HG02588 (cell line): ENCODE measurements at regions not wholly inside any gene's neighbourhood (a gene's known extent, or its start where the extent isn't known, plus 50 kb on each side); places are given as distances from the start of the nearest gene placed in this dataset.
"Not testable (repeated sequence)": the region's sequence is repeated elsewhere in the genome, so short reads cannot be mapped to it uniquely, and the experiment has no call there.

ENCODE experiments used
- ATAC-seq: cut with Tn5 transposase; IDR thresholded peaks from one replicate; pipeline ENCODE4 v1.9.1; 2021; ENCODE audit warnings: mild to moderate bottlenecking, moderate library complexity; ENCODE audit not compliant: unreplicated experiment

GRCh38 chr4:60723796-60724195 is 476.3 kb upstream of the ADGRL3 start:
- ATAC-seq, result no peak

- no peak for ATAC-seq
These were observed 475.5 kb upstream of the ADGRL3 start for GRCh38 chr4:60724623-60725022.

GRCh38 chr4:60726779-60727178 is 473.3 kb upstream of the ADGRL3 start:
- ATAC-seq, result no peak

GRCh38 chr4:60729194-60729593 is 470.9 kb upstream of the ADGRL3 start:
- ATAC-seq, result no peak

DNA sequence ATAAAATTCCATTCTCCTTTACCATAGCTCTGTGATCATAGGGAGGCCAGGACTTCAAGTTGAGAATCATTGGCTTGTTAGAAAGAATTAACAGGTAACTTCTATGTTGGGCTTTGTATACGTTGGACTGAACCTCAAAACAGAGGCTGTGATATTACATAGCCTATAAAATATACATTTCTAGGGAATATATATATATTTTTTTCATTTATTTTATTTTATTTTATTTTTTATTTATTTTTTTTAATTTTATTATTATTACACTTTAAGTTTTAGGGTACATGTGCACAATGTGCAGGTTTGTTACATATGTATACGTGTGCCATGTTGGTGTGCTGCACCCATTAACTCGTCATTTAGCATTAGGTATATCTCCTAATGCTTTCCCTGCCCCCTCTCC is 470.4 kb upstream of the ADGRL3 start:
- ATAC-seq, result not testable (repeated sequence)

DNA sequence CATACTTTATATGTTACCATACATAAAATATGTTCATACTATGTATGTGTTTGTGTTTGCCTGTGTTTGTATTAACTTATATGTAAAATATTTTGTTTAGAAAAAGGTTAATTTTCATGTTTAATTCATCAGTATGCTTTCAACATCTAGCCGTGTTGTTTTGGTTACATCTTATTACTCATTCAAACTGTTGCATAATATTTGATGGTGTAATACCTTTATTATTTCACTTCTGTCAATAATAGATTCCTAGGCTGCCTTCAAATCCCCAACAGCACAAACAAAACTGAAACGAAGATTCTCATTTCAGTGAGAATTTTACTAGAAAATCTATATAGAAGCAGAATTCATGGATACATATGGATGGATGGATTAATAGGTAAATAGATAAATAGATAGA is 462.3 kb upstream of the ADGRL3 start:
- no peak for ATAC-seq

GRCh38 chr4:60743654-60744053 is 456.5 kb upstream of the ADGRL3 start:
- ATAC-seq, result no peak

- ATAC-seq, result no peak
These were observed 455.4 kb upstream of the ADGRL3 start for GRCh38 chr4:60744767-60745166.

GRCh38 chr4:60745800-60746571 is 454.1 kb upstream of the ADGRL3 start:
- ATAC-seq, result no peak

DNA sequence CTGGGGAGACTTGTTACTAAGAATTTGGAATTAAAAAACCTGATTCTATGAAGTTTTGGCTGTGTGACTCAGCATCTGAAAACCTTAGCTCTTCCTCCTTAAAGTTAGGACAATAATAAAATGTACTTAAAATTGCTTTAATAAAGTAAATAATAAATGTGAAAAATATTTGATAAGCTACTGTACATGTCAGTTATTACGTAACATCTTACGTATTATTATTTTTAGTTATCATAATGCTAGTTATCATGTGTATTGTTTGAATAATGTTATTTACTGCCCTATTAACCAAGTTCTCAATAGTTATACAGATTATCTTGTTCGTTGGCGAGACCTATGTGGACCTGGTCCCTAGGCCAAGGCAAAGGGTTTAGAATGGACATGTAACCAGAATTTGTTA is 449.2 kb upstream of the ADGRL3 start:
- ATAC-seq, result no peak

DNA sequence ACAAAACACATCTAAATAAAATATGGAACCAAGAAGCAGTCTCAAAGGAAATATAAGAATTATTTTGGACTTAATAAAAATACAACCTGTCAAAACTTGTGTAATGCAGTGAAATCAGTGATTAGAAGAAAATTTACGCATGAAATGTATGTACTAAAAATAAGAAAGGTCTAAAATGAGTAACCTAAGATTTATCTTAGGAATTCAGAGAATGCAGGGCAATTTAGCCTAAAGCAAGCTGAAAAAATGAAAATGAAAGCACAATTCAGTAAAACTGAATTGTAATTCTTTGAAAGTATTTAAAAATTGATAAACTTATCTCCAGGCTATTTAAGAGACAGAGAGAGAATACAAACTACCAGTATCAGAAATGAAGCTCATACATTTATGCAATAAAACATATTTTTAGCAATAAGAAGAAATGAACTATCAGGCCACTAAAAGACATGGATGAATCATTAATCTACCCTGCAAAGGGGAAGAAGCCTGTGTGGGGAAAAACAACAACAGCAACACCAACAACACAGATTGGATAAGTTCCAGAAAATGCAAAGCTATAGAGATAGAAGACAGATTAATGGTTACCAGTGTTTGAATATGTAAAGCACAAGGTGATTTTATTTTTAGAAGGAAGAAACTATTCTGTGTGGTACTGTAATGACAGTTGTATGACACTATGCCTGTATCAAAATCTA is 442.0 kb upstream of the ADGRL3 start:
- no peak for ATAC-seq

GRCh38 chr4:60759518-60760245 is 440.4 kb upstream of the ADGRL3 start:
- no peak for ATAC-seq

GRCh38 chr4:60780874-60781273 is 419.3 kb upstream of the ADGRL3 start:
- ATAC-seq, result no peak

DNA sequence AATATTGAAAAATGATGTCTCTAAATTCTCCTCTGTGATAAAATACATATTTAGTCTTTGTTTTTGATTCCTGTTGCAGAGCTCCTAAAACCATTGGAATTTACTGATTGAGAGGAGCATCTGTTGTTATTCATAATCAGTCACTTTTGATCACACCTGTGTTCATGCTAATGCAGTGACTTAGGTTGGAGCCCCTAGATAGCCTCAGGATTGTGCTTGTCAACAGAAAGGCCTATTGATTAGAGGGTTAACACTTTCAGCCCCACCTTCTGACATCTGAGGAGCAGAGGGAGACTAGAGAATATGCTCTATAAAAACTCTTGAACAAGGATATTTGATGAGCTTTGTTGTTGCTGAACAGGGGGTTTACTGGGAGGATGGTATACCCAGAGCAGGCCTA is 409.5 kb upstream of the ADGRL3 start:
- ATAC-seq, result no peak

GRCh38 chr4:60794372-60794771 is 405.8 kb upstream of the ADGRL3 start:
- ATAC-seq, result no peak

DNA sequence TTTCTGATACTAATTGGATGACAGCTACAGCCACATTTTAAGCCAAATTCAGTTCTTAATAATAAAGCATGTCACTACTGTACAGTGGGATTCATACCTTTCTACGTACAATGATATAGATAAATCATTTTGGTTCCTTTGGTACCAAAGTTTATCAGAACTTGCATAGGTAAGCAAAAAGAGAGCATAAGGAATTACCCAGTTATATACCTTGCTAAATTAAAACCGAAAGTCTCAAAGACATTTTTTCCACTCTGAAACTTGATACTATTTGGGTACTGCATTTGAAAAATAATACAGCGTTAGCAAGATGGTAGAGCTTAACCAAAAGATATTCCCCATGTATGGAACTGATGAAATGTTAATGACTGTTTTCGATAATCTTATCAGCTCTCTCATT is 400.9 kb upstream of the ADGRL3 start:
- ATAC-seq, result no peak

DNA sequence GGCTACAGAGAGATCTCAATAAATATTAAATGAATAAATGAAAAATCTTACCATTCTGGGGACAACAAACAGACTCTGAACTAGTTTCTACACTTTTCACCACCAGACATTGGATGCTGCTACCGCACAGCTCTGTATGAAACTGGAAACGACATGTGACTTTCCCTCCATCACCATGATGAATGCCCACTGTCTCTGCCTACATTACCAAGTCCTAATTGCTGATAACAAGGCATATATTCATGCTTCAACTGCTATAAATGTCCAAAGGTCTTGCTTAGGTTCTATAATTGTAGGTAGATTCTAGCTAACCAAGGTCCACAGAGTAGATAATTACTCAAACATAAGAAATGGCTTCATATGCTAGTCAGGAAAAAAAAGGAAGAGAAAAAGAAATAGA is 399.4 kb upstream of the ADGRL3 start:
- no peak for ATAC-seq

- ATAC-seq, result no peak
These were observed 394.4 kb upstream of the ADGRL3 start for GRCh38 chr4:60805500-60806313.

DNA sequence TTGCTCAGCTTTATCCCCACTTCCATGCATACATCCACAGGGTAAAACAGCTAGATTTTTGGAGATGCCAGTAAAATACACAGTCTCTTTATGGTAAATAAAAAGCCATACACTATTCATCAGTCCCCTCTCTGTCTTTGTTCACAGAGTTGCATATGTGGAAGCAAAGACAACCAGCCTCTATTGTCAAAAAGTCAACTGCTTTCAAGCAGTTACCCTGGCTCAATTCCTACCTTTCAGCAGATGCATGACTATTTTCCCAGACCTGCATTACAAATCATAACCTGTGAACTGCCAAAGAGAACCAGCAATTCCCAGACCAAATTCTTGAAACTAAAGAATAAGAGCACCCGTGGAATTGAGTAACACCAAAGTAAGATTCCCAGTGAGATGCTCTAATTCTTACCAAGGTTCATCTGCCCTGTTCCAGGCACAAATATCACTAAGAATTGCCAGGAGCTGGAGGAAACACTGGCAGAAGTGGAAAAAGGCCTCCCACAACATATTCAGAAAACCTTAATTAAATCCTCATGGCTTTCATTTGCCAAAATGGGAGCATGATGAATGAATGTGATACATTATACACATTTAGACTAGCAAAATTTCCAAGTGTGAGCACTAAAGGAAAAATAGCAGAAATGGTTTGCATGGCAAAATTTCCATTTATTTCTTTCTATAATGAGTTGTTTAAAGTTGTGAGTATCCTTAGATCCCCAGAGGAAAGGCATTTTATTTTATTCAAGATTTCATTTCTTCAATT is 391.2 kb upstream of the ADGRL3 start:
- ATAC-seq, result no peak

- no peak for ATAC-seq
These were observed 390.7 kb upstream of the ADGRL3 start for GRCh38 chr4:60809486-60809800.

- no peak for ATAC-seq
These were observed 387.3 kb upstream of the ADGRL3 start for GRCh38 chr4:60812811-60813210.
